Sigmoid colon (tissue), 6 donors: ENCODE measurements at regions not wholly inside any gene's neighbourhood (a gene's known extent, or its start where the extent isn't known, plus 50 kb on each side); places are given as distances from the start of the nearest gene placed in this dataset.

Experiments
- DNase-seq: peaks from one replicate; pipeline ENCODE4 v3.0.0-alpha.2; 2019
- H3K27ac ChIP-seq, 4 donors: fragments of 200-600 bp; sonication (generic); one replicate each; pipeline ENCODE4 v1.5.1; 2016 to 2019; ENCODE audit warnings: mild to moderate bottlenecking in 1 of 4
- H3K27me3 ChIP-seq, 3 donors: fragments of 200-600 bp; sonication (generic); one replicate each; pipeline ENCODE4 v1.5.1; 2019; ENCODE audit warnings: mild to moderate bottlenecking in 1 of 3
- H3K36me3 ChIP-seq, 4 donors: fragments of 200-600 bp; sonication (generic); one replicate each; pipeline ENCODE4 v1.5.1; 2016 to 2019
- H3K4me1 ChIP-seq, 4 donors: fragments of 200-600 bp; sonication (generic); one replicate each; pipeline ENCODE4 v1.5.1; 2017 to 2019
- H3K4me3 ChIP-seq, 4 donors: fragments of 200-600 bp; sonication (generic); one replicate each; pipeline ENCODE4 v1.5.1; 2017 to 2019; ENCODE audit warnings: mild to moderate bottlenecking in 2 of 4, moderate library complexity in 1 of 4
- H3K9me3 ChIP-seq, 4 donors: fragments of 200-600 bp in 3 of 4; sonication (generic) in 3 of 4; one replicate each; pipeline versions ENCODE4 v1.5.1 to v1.6.1; 2013 to 2019
- EP300 ChIP-seq, 4 donors: sonication (generic); formaldehyde crosslinking; IDR thresholded peaks; one replicate each; pipeline ENCODE4 v1.6.1; 2017; ENCODE audit warnings: antibody characterized with exemption in 4 of 4
- POLR2A ChIP-seq, 2 donors: fragments of 450-650 bp; IDR thresholded peaks; one replicate each; pipeline ENCODE4 v1.6.1; 2016; ENCODE audit warnings: antibody characterized with exemption in 2 of 2, mild to moderate bottlenecking in 2 of 2, moderate library complexity in 2 of 2
- POLR2AphosphoS5 ChIP-seq, 4 donors: sonication (generic); formaldehyde crosslinking; IDR thresholded peaks; one replicate each; pipeline ENCODE4 v1.6.1; 2017; ENCODE audit warnings: antibody characterized with exemption in 4 of 4
- WGBS, 2 donors: extraction: QIAGEN DNeasy Blood & Tissue Kit; methylation state at CpG; one replicate each; pipeline ENCODE4 v1.1.7; 2013; 5-methylcytosine and 5-hydroxymethylcytosine counted together
- intact Hi-C: fragments of 100-400 bp; cut with DNase I; formaldehyde crosslinking; loops from one replicate; pipeline ENCODE4 v1.15.1; 2023
- TF ChIP-seq, protein P1 (sequence below), 4 experiments: fragments of 450-650 bp in 3 of 4; fragments of 200-600 bp in 1 of 4; IDR thresholded peaks; one replicate each; pipeline ENCODE4 v1.5.1; 2016 to 2019; ENCODE audit warnings: antibody characterized with exemption in 4 of 4, mild to moderate bottlenecking in 3 of 4, moderate library complexity in 2 of 4
- donor health status: healthy with polysubstance abuse.
- donor health status: healthy.

DNA sequence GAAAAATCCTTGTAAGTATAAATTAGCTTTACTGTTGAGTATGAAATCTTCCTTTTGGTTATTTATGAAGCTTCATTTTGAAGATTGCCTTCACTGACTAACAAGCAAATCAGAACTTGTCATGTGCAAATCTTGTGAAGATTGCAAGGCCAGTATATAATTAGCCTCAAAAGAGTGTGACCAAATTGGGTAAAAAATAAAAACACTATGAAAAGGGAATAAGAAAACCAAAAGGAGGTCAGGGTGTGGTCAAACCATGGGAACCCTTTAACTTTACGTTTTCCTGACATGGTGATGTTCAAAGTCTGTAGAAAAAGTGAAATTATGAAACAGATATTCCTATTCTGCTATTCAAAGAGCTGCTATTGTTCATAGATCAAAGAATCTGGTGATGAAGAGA is 230.3 kb downstream of the BCAT1 start:
- no peak for DNase-seq
- Histone ChIP-seq H3K4me3 (no peak overlapping the region), H3K36me3 (no peaks in the 10 kb centered on the region), H3K9me3 (no peaks in the 10 kb centered on the region), H3K27me3 (no peaks in the 10 kb centered on the region), H3K27ac (no peak overlapping the region), H3K4me1 (no peaks in the 10 kb centered on the region)
- intact Hi-C loops: no loop called here
- TF ChIP-seq, protein P1, sequence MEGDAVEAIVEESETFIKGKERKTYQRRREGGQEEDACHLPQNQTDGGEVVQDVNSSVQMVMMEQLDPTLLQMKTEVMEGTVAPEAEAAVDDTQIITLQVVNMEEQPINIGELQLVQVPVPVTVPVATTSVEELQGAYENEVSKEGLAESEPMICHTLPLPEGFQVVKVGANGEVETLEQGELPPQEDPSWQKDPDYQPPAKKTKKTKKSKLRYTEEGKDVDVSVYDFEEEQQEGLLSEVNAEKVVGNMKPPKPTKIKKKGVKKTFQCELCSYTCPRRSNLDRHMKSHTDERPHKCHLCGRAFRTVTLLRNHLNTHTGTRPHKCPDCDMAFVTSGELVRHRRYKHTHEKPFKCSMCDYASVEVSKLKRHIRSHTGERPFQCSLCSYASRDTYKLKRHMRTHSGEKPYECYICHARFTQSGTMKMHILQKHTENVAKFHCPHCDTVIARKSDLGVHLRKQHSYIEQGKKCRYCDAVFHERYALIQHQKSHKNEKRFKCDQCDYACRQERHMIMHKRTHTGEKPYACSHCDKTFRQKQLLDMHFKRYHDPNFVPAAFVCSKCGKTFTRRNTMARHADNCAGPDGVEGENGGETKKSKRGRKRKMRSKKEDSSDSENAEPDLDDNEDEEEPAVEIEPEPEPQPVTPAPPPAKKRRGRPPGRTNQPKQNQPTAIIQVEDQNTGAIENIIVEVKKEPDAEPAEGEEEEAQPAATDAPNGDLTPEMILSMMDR (IDR thresholded peaks at IDR 0.05): no peak
- TF ChIP-seq POLR2A (IDR thresholded peaks at IDR 0.05) (no peak), EP300 (IDR thresholded peaks at IDR 0.05) (no peak), POLR2AphosphoS5 (IDR thresholded peaks at IDR 0.05) (no peak)
- WGBS, 2 donors: 0% methylated on average over 1 of the region's 1 CpG

DNA sequence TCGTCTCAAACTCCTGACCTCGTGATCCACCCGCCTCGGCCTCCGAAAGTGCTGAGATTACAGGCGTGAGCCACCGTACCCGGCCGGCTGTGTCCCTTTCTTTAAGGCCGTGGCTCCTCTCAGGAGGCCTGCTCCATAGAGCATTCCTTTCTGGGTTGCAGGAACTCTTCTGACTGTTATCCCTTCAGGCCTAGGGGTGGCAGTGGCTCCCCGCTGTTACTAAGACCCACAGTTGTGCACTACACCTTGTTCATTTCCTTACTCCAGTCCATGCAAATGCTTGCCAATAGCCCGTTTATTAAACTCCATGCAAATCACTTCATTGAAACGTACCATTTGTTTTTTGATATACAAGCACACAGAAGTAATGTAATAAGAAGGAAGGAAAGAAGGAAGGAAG is 234.7 kb downstream of the BCAT1 start:
- Histone ChIP-seq H3K27ac (no peak overlapping the region), H3K9me3 (no peaks in the 10 kb centered on the region), H3K27me3 (no peaks in the 10 kb centered on the region), H3K36me3 (no peaks in the 10 kb centered on the region), H3K4me3 (no peak overlapping the region), H3K4me1 (no peaks in the 10 kb centered on the region)
- DNase-seq: no peak
- no peak for TF ChIP-seq EP300 (IDR thresholded peaks at IDR 0.05)
- TF ChIP-seq POLR2AphosphoS5 (IDR thresholded peaks at IDR 0.05): no peak
- TF ChIP-seq POLR2A (IDR thresholded peaks at IDR 0.05): no peak
- TF ChIP-seq, protein P1 (IDR thresholded peaks at IDR 0.05): no peak
- intact Hi-C loops: no loop called here
- WGBS, 2 donors: 88 to 92% methylated on average over 13 of the region's 13 CpGs

DNA sequence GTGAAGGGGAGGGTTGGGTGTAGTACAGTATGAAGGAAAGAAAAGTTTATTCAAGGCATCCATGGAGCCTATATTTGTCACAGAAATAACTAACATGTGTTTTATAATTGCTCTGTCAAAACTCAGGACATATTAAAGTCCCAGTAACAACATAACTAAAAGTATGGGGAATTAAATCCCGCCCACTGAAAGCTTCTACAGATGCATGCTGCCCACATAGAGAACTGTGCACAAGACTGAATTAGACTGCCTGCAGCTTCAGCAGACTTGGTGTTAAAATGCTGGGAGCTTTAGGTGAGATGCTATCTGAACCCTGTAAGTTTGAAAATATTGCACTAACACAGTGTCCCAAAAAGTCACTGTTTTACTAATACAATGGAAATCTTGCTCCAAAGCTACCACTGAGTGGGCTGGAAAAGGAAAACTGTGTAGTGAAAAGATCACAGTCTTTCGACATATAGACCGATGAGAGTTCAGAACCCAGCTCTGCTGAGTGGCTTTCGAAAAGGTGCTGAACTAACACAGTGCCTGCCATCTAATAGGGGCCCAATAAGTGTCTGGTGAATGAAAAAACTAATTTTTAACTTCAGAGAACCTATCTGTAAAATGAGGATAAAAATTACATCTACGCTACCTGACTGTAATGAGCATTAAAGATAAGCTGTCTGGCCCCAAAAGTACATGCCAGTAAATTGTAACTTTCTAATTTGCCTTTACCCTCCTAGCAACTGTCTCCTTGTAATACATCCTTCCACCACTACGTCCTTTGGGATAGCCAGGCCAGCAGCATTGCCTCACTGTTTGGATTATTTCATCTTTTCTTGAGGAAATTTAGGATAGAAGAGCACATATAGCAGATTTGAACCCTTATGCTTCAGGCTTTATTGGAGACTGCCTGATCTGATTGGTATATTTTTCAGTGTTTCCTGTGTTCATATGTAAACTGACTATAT is 237.6 kb downstream of the BCAT1 start:
- Histone ChIP-seq H3K4me3 (no peak overlapping the region), H3K4me1 (no peaks in the 10 kb centered on the region), H3K36me3 (no peaks in the 10 kb centered on the region), H3K27ac (no peak overlapping the region), H3K9me3 (no peaks in the 10 kb centered on the region), H3K27me3 (no peaks in the 10 kb centered on the region)
- TF ChIP-seq POLR2A (IDR thresholded peaks at IDR 0.05) (no peak), EP300 (IDR thresholded peaks at IDR 0.05) (no peak), POLR2AphosphoS5 (IDR thresholded peaks at IDR 0.05) (no peak)
- TF ChIP-seq, protein P1 (IDR thresholded peaks at IDR 0.05): no peak
- no peak for DNase-seq
- intact Hi-C loops: no loop called here
- whole genome bisulfite sequencing, 2 donors: 89 to 95% methylated on average over 6 of the region's 6 CpGs

DNA sequence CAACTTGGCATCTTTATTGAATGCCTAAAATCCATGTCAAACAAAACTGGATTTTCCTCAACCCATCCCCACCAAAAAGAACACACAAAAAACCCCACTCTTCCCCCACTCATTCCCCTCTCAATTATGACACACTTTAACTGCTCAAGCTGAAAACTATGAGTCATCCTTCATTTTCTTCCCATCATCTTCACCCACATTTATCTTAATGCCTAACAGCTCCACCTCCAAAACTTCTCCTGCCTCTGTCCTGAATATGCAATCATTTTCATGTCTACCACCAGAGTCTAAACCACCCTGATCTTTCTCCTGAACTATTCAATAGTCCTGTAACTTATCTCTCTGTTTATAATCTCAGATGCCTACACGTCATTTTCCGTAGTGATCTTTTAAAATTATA is 239.7 kb downstream of the BCAT1 start:
- Histone ChIP-seq H3K4me3 (no peak overlapping the region), H3K27ac (no peak overlapping the region), H3K27me3 (no peaks in the 10 kb centered on the region), H3K4me1 (no peaks in the 10 kb centered on the region), H3K36me3 (no peaks in the 10 kb centered on the region), H3K9me3 (no peaks in the 10 kb centered on the region)
- no peak for DNase-seq
- TF ChIP-seq, protein P1 (IDR thresholded peaks at IDR 0.05): no peak
- TF ChIP-seq POLR2AphosphoS5 (IDR thresholded peaks at IDR 0.05) (no peak), POLR2A (IDR thresholded peaks at IDR 0.05) (no peak), EP300 (IDR thresholded peaks at IDR 0.05) (no peak)
- intact Hi-C loops: no loop called here
- WGBS, 2 donors: 51 to 78% methylated on average over 2 of the region's 2 CpGs
